ENCODE measurements at regions not wholly inside any gene's neighbourhood (a gene's known extent, or its start where the extent isn't known, plus 50 kb on each side); places are given as distances from the start of the nearest gene placed in this dataset.

DNA sequence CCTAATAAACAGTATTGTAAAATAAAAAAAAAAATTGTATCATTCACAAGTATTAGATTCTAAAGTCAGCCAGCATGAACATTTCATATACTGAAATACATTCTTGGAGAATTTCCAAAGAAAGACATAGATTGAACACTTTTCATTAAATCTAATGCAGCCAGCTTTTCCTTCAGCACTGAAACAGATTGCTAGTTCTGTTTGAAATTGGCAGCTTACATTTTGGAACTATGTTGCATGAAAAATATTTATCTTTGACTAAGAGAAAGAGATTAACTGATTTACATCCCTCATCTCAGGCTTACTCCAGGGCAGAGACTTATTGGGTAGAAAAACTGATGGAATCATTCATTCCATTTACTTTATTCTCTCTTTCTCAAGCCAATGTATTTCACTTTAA lies 272.7 kb downstream of the PDHA2 start:
- DNase-seq (ENCODE audit: low spot score): no peak
- in situ Hi-C loops (cut with MboI; ENCODE audit: low sequenced_read_pairs, unreplicated experiment): no loop called here
- TF ChIP-seq, protein P1, sequence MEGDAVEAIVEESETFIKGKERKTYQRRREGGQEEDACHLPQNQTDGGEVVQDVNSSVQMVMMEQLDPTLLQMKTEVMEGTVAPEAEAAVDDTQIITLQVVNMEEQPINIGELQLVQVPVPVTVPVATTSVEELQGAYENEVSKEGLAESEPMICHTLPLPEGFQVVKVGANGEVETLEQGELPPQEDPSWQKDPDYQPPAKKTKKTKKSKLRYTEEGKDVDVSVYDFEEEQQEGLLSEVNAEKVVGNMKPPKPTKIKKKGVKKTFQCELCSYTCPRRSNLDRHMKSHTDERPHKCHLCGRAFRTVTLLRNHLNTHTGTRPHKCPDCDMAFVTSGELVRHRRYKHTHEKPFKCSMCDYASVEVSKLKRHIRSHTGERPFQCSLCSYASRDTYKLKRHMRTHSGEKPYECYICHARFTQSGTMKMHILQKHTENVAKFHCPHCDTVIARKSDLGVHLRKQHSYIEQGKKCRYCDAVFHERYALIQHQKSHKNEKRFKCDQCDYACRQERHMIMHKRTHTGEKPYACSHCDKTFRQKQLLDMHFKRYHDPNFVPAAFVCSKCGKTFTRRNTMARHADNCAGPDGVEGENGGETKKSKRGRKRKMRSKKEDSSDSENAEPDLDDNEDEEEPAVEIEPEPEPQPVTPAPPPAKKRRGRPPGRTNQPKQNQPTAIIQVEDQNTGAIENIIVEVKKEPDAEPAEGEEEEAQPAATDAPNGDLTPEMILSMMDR (IDR thresholded peaks at IDR 0.05; ENCODE audit: borderline replicate concordance, control extremely low read depth, extremely low read depth, insufficient read depth, missing control alignments): no peak

DNA sequence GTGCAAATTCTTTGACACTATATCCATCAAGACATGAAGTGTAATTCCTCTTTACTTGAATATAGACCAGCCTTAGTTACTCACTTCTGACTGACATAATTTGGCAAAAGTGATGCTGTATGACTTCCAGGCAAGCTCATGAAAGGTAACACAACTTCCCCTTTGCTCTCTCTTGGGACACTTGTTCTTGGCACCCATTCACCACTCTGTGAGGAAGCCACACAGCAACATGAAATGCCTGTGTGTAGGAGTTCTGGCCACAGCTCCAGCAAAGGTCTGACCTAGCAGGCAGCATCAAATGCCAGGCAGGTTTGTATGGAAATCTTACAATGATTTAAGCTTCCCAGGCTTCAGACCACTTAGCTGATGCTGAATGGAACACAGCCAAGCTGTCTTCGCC lies 280.3 kb downstream of the PDHA2 start:
- in situ Hi-C loops (cut with MboI; ENCODE audit: low sequenced_read_pairs, unreplicated experiment): no loop called here
- no peak for DNase-seq (ENCODE audit: low spot score)
- TF ChIP-seq, protein P1 (IDR thresholded peaks at IDR 0.05; ENCODE audit: borderline replicate concordance, control extremely low read depth, extremely low read depth, insufficient read depth, missing control alignments): no peak

DNA sequence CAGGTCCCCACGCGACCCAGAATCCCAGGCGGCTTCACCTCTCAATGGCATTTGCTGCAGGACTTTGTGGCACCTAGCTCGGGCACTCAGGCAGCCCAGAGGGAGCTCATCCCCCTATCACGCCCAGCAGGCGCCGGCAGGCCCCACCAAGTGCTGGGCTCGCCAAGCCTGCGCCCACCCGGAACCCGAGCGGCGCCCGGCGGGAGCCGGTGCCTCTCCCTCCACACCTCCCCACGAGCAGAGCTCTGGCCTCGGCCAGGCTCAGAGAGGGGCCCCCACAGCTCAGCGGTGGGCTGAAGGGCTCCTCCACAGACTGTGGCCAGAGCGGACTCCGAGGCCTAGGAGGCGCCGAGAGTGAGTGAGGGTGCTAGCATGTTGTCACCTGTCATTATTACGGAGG lies 286.3 kb downstream of the PDHA2 start:
- DNase-seq (ENCODE audit: low spot score): no peak
- TF ChIP-seq, protein P1 (IDR thresholded peaks at IDR 0.05; ENCODE audit: borderline replicate concordance, control extremely low read depth, extremely low read depth, insufficient read depth, missing control alignments): no peak
- in situ Hi-C loops (cut with MboI; ENCODE audit: low sequenced_read_pairs, unreplicated experiment): no loop called here

DNA sequence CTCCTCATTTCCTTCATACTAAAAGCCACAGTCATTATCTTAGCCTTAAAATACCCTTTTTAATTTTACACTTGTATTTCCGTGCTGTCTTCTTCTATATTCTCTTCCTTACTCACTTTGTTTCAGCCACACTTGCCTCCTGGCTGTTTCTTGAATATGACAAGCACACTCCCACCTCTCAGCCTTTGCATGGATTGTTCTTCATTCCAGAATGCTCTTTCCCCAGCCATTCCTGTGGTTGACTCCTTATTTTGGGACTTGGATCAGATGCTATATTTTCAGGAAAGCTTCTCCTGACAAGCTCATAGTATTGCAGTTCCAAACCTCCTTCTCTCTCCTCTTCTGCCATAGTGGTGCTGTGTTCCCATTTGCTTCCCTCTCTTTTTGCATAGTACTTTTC lies 291.3 kb downstream of the PDHA2 start:
- no peak for DNase-seq (ENCODE audit: low spot score)
- in situ Hi-C loops (cut with MboI; ENCODE audit: low sequenced_read_pairs, unreplicated experiment): no loop called here
- TF ChIP-seq, protein P1 (IDR thresholded peaks at IDR 0.05; ENCODE audit: borderline replicate concordance, control extremely low read depth, extremely low read depth, insufficient read depth, missing control alignments): no peak

DNA sequence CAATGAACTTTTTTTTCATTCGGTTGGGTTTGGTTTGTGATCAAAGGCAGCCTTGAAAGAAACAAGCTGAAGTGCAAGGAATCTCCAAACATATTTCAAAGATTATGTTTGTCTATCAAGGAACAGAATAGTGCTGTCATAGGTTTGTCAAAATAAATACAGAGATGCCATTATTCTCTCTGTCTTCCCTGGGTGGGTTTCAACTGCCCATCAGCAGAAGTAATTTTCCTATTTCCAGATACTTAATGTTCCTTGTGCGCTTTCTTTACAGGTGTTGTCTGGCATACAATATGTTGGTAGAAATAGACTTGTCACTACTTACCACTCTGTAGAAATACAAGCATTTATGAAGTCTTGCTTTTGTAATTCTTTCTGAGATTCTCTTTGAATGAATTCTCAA lies 294.9 kb downstream of the PDHA2 start:
- DNase-seq (ENCODE audit: low spot score): no peak
- in situ Hi-C loops (cut with MboI; ENCODE audit: low sequenced_read_pairs, unreplicated experiment): no loop called here
- TF ChIP-seq, protein P1 (IDR thresholded peaks at IDR 0.05; ENCODE audit: borderline replicate concordance, control extremely low read depth, extremely low read depth, insufficient read depth, missing control alignments): no peak

DNA sequence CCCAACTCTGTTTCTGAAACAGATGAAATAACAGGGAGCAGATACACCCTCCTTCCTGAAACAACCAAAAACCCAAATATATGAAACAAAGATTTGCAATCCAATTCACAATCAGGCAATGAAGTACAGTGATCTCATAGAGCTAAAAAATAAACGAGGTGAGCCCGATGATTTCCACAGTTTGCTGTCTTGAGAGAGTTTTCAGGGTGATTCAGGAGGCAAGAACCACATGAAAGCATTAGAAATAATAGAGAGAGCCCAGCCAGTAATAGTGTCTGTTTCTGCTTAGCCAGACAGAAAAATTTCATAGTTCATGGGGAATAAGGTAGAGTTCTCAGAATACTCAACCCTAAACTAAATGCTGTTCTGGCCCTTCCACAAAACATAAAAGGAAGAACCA lies 296.2 kb downstream of the PDHA2 start:
- DNase-seq (ENCODE audit: low spot score): no peak
- TF ChIP-seq, protein P1 (IDR thresholded peaks at IDR 0.05; ENCODE audit: borderline replicate concordance, control extremely low read depth, extremely low read depth, insufficient read depth, missing control alignments): no peak
- in situ Hi-C loops (cut with MboI; ENCODE audit: low sequenced_read_pairs, unreplicated experiment): no loop called here

Measured in GM13976 (cell line).